ENCODE measurements at regions not wholly inside any gene's neighbourhood (a gene's known extent, or its start where the extent isn't known, plus 50 kb on each side); places are given as distances from the start of the nearest gene placed in this dataset.
"Not testable (repeated sequence)": the region's sequence is repeated elsewhere in the genome, so short reads cannot be mapped to it uniquely, and the experiment has no call there.

DNA sequence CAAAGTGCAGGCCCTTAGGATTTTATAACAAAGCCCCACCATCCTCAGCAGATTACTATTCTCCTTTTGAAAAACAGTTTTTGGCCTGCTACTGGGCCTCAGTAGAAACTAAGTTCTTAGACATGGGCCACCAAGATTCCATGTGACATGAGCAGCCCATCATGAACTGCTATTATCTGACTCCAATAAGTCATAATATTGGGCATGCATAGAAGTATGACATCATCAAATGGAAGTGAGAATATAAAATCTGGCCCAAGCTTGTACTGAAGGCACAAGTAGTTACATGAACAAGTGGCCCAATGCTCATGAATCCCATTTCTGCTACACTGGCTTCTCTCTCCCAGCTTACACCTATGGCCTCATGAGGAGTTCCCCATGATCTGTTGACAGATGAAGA, 404.8 kb downstream of the EPHA5 start:
- no peak for FAIRE-seq

DNA sequence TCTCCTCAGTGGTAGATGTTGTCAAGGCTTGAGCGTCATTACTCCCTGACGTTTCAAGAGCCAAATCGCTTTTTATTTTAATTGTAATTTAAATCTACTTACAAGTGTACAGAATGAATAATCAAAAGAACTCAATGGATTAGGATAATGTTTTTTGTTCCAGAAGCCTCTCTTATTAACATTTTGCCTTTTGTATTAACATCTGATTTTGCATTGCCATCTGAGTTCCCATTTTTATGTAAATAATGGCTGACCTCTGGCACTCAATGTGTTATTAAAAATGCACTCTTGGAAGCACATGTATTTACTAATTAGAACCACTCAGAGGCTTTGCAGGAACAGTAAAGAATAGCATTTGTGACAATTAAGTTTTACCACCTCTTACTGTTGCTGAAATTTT, 411.0 kb downstream of the EPHA5 start:
- no peak for FAIRE-seq

DNA sequence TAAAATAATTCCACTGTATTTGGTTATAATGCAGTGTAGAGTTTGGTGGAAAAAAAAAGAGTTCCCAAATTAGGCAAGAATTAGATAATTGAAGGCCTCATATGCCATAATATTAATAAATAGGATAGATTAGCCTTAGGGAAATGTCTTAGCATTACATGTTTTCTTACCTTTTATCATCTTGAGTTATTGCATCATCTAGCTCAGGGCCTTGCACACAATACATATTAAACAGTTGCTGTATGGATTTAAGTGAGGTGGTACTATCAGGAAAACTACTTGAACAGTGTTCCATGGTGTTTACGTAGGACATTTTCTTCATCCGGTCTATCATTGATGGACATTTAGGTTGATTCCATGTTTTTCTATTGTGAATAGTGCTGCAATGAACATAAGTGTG, 419.4 kb downstream of the EPHA5 start:
- FAIRE-seq = no peak

DNA sequence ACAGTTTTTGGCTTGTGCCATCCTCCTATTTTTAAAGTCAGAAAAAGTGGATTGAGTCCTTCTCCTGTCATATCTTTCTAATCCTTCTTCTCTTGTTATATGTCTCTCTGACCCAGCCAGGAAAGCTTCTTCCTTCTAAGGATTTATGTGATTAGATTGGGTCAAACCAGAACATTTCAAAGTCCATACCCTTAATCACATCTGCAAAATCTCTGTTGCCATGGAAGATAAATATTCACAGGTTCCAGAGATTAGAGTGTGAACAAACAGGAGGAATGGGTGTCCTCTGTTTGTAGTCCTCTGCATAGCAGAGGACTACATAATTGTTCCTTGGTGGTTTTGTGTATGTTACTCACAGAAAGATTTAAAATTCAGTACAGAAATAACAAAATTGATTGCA, 421.2 kb downstream of the EPHA5 start:
- FAIRE-seq = no peak

DNA sequence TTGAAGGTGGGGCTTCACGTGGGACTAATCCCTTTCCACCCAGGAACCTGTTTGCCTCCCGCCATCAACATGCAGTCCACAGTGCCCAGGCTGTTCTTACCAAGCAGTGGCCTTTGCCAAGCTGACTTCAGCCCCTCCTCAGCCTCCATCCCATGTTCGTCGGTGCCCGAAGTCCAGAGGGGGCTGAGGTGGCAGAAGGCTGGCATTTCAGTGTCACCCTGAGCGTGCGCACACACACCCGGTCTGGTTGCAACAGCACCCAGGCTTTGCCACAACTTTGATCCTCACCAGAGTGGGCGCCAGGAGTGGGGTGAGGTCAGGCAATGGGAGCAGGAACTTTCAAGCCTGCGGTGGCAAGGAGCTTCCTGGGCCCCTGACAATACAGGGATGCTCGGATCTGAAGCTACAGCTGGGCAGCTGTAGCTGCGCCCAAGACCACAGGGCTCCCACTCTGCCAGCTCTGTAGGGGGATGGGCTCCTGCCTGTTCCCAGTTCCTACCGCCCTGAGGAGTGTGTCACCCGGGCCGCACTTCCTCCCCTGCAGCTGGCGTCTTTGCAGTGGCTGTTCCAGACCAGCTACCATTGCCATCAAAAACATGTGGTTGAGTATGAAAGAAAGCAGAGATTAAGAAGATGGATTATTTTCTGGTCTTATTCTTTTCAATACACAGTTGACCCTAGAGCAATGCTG, 428.0 kb downstream of the EPHA5 start:
- FAIRE-seq = no peak

DNA sequence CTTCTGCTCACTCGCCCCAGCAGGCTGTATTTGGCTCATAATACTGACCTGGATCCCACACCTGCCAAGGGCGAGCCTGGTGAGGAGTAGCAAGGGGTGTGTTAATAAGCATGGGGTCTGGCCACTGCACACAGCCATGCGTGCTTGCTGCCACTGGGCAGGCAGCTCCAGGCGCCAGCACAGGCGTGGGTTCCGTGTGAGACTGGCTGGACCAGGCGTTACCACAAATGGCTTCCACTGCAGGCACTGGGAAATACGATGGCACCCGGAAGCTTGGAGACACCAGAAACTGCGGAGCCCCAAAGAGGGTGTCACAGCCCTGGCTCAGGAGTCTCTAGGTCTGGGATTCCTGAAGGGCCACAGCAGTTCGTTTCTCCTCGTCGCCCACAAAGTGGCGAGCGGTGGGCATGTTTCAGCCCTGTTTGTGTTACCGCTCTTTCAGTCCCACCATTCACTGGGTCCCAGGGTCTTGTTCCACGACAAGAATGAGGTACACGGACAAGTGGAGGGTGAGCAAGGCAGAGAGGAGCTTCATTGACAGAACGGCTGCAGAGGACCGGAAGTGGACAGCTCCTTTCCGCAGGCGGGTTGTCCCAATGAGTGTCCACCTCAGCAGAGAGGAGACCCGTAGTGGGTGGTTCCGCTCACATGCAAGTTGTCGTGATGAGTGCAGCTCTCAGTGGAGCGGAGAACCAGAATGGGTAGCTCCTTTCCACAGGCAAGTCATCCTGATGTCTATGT, 428.9 kb downstream of the EPHA5 start:
- no peak for FAIRE-seq

DNA sequence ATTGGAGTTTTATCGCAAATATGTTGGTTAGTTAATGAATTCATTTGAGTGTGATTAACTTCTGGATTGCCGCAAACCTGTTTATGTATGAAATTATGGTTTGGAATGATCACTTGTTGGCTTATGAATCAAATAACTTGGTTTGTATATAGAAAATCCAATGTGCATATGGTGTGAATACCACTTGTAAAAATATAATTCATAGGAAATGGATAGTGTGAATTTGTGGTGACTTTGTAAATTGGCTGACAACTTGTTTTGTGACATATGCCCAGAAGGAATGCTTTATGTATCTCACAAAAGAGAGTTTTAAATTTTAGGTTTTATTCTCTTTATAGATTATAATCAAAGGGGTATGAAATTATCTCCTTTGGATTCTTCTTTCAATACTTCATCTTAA, 436.2 kb downstream of the EPHA5 start:
- no peak for FAIRE-seq

DNA sequence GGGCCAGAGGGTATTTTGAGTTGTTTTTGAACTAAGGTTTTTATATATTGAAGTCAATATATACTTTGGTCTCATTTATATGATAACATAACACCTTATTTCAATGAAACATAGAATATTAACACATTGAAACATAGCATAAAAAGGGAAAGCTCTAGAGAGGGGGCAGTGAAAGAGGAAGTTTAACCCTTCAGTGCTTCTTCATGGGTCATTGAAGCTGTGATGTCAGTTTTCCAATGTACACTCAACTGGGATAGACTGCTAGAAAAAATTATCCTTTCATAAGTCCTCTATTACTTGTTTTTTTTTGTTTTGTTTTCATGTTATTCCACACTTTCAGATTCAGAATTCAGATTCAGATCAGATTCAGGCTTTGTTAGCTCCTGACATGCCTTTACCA, 442.7 kb downstream of the EPHA5 start:
- FAIRE-seq = no peak

DNA sequence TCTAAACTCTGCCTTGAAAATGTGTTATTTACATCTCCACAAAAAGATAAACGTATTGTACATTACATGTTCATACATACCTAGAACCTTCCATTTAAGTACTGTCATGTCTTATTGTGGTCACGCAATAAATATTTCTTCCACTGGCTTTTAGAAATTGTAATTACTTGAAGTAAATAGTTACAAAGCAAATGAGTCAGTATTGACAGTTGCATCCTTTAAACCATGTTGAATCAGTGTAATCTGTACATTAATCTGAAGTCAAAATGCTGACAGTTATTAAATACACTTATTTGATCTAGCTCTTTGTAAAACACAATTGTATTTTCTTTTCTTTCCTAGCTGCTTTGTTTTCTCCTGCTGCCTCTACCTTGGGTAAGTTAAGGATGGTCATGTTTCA, 446.7 kb downstream of the EPHA5 start:
- no peak for FAIRE-seq

DNA sequence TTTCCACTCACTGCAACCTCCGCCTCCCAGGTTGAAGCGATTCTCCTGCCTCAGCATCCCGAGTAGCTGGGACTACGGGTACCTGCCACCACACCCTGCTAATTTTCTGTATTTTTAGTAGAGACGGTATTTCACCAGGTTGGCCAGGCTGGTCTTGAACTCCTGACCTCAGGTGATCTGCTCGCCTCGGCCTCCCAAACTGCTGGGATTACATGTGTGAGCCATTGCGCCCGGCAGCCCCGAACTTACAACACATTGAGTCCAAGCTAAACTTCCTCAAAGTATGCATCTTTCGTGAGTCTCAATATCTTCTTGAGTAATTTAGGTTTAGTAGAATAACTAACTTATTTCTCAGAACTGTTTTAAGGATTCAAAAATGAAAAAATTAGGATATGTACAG, 447.2 kb downstream of the EPHA5 start:
- FAIRE-seq = not testable (repeated sequence)

DNA sequence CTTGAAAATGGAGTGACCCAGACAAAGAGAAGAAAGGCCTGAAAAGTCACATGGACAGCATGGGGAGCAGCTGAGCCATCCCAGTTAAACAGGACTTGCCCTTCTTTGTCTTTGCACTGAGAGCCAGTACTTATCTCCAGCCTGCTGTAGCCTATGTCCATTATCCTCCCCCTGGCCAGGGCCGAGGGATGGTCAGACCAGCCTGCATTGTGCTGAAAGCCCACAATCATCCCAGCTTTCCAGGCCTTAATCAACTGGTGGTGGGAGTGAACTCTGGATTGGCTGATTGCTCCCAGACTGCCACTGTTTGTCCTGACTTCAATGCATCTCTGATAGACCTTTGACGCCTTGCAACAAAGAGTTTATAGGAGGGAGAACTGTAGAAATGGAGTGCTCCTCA, 453.1 kb downstream of the EPHA5 start:
- FAIRE-seq = no peak

DNA sequence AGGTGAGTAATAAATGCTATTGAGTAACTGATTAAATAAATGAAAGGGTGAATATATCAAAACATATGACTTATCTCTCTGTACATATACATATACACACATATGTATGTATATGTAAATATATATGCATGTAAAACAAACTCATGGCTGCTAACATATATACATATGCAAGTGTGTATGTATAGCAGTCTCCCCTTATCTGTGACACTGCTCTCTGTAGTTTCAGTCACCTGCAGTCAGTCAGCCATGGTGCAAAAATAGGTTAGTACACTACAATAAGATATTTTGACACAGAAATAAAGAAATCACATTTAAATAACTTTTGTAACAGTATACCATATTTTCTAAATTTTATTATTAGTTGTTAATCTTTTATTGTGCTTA, 467.4 kb downstream of the EPHA5 start:
- no peak for FAIRE-seq

DNA sequence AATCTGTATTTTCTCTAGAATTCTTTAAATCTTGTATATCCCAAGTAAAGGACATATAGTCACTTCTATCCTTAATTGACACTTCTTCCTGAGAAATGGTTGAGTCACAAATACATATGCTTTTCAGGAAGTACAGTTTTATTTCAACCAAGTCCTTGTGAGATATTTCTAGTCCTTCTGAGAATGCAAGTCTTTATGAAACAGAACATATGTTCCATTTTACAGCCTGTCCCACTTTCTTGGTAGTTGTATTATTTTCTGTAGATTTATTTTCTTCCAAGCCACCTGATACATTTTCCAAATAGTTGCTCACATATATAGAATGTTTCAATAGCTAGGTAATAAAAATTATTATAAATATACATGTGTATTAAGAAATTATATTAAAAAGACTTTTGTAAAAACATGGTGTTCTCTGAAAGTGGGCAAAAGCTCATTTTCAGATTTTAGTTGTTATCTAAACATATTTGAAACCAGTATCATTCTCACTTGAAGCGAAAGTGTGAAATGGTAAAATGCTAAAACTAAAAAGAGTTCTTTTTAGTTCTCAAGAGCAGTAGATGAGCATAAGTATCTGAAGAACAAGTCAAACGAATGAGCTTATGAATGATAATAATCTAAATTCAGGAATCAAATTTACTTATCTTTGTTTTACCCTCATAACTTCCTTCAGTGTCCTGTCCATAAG, 468.0 kb downstream of the EPHA5 start:
- FAIRE-seq = no peak

DNA sequence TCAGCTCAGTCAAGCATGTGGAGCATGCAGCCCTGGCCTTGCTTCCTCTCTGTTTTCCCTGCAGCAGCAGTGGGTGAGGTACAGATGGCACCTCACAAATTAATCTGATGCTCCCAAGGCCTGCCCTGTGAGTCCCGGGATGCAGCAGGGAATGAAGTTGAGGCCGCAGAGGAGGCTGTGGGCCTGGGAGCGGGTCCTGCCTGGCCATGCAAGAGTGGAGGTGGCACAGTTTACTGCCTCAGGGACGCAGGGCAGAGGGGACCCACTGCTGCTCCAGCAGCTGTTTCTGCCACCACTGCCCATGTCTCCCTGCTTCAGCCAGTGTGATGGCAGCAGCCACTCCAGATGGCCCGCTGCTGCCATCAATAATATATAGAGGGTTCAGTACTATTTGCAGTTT, 474.6 kb downstream of the EPHA5 start:
- no peak for FAIRE-seq

DNA sequence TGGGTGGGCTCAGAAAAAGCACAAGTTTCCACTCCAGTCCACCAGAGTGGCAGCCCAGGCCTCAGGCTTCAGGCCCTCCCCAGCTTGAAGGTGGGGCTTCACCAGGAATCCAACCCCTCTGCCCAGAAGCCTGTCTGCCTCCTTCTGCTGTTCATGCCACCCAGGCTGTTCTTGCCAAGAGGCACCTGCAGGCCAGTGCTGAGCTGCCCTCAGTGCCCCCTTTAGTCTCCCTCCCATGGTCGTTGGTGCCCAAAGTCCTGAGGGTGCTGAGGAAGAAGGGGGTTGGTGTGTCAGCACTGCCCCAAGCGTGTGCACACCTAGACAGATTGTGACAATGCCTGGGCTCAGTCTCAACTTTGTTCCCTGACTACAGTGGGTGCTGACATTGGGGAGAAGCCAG, 475.3 kb downstream of the EPHA5 start:
- no peak for FAIRE-seq

DNA sequence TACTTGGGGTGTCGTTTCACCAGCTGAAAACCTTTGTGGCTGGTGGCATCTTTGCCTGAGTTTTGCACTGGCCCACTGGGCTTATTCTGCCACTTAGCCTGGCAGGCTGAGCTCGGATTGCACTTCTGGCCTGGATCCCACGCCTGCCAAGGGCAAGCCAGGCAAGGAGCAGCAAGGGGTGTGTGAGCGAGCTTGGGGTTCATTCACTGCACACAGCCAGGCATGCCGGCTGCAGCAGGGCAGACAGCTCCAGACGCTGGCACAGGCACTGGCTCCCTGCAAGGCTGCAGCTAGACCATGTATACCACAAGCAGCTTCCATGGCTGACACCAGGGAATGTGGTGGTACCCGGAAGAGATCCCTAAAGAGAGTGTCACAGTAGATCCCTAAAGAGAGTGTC, 476.3 kb downstream of the EPHA5 start:
- no peak for FAIRE-seq

DNA sequence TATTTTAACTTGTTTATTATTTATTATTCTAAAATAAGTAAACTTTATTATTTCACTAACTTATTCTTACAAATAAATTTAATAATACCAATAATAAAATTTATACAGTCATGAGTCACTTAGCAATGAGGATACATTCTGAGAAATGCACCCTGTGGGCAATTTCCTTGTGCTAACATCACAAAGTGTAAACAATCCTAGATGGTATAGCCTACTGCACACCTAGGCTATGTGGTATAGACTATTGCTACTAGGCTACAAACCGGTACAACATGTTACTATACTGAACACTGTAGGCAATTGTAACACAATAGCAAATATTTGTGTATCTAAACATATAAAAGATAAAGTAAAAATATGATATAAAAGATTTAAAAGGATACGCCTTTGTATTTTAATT, 479.5 kb downstream of the EPHA5 start:
- FAIRE-seq = no peak

DNA sequence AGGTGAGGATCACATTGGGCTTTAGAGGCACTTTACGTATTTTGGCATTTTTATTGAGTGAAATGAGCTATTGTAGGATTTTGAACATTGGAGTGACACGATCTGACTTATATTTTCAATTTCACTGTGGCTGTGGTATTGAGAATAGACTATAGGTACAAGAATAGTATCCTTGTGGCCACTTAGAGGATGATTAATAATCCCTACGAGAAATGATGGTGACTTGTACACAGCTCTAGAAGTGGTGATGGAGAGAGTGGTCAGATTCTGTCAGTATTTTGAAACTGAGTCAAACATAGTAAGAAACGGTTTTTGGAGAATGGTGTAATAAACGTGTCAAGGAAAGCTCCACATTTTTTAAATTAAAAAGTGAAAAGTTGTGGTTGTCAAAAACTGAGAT, 494.7 kb downstream of the EPHA5 start:
- no peak for FAIRE-seq

DNA sequence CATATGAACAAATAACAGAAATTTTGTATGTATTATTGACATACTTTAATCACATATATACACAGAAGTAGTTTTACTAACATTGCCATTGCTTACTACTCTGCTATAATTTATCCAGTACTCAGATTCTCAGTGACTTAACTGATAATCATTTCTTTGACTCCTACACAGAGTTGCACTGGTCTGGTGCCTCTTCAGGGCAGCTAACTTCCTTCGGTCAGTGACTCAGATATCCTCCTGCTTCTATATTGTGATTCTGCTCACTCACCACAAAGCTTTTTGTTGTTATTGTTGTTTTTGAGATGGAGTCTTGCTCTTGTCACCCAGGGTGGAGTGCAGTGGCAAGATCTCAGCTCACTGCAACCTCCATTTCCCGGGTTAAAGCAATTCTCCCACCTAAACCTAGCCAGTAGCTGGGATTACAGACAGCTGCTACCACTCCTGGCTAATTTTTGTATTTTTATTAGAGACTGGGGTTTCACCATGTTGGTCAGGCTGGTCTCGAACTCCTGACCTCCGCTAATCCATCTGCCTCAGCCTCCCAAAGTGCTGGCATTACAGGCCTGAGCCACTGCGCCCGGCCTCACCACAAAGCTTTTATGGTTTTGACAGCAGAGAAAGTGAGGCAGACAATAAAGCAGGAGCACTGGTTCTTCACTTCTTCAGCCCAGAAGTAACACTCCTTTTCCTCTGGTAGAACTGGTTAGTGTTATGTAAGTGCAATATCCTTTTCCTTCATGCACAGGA, 499.3 kb downstream of the EPHA5 start:
- FAIRE-seq = no peak

DNA sequence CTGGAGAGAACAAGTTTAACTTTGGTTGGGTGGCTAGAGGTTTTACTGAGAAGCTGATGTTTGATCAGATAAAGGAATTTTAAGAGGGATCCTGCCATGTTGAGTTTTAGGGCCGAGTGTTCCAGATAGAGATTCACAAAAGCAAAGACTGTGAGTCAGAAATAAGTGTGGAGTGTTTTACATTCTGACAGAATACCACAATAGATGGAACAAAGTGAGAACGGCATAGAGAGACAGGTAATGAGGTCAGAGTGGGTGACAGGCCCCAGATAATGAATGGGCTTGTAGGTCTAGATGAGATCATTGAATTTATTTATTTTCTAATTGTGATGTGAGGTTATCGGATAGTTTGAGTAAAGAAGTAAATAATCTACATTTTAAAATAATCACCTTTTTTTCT, 502.6 kb downstream of the EPHA5 start:
- no peak for FAIRE-seq

DNA sequence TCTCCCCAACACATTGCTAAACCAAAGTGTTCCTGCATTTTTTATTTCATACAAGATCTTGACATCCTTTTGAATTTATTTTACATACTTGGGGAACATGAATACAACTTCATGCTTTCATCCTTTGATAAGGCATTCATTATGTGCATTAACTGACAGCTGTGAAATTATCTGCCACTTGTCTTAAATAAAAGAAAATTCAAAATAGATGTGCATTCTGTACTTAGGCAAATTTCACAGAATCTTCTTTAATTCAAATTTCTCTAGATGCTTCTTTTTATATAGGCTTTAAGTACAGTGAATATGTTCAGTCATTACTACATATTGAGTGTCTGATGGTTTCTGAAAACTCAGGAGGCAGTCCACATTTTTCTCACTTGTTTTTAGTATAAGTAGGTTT, 518.1 kb downstream of the EPHA5 start:
- FAIRE-seq = no peak

DNA sequence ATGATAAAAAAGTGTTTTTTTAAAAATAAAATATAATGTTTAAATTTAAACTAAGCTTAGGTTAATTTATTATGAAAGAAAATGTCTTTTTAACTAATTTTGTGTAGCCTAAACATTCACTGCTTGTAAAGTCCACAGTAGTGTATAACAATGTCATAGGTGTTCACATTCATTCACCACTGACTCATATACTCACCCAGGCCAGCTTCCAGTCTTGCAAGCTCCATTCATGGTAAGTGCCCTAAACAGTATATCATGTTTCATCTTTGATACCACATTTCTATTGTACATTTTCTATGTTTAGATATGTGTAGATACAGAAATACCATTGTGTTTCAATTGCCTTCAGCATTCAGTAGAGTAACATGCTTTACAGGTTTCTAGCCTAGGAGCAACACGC, 530.3 kb downstream of the EPHA5 start:
- FAIRE-seq = no peak

DNA sequence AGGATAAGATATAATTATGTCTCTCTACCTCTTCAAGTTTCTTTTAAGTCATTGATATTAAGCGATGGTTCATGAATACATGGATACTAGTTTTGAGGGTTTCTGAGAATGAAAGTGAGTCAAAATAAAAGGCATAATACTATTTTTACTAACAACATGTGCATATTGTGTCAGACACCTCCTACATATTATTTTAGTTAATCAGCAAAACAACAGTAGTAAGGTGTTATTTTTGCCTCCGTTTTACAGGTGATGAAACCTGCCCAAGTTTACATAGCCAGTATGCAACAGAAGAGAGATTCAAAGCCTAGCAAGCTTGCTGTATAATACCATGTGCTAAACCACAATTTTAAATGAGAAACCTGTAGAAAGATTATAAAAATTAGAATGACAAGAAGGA, 544.1 kb downstream of the EPHA5 start:
- FAIRE-seq = no peak

DNA sequence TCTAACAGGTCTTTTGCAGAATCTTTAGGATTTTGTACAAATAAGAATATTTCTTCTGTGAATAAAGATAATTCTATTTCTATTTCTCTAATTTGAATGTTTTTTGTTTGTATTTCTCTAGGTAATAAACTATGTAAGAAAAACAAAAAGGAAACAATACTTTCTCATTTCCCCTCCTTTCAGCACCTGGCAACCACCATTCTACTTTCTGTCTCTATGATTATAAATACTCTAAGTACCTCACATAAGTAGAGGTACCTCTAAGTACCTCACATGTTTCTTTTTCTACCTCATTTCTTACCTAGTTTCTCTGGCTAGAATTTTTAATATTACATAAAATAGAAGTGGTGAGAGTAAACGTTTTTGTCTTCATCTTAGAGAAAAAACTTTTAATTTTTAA, 550.0 kb downstream of the EPHA5 start:
- no peak for FAIRE-seq

Measured in TTC549 (cell line).